HEK293T (cell line): ENCODE measurements at regions not wholly inside any gene's neighbourhood (a gene's known extent, or its start where the extent isn't known, plus 50 kb on each side); places are given as distances from the start of the nearest gene placed in this dataset.

ENCODE experiments used
- CTCF ChIA-PET: fragments of 350-600 bp; formaldehyde crosslinking; extraction: SDS; loops from one replicate; lab custom pipeline; 2021; ENCODE audit warnings: antibody characterized with exemption, inconsistent platforms; lab: Yijun Ruan, JAX
- POLR2A ChIA-PET: fragments of 350-600 bp; formaldehyde crosslinking; extraction: SDS; loops from one replicate; lab custom pipeline; 2020; ENCODE audit warnings: antibody characterized with exemption, inconsistent platforms; lab: Yijun Ruan, JAX
- DNase-seq: peaks from one replicate; pipeline ENCODE4 v3.0.0; 2012; ENCODE audit warnings: mixed read lengths; ENCODE audit errors: extremely low spot score
- ARNT ChIP-seq: fragments of 450-650 bp; IDR thresholded peaks from 2 replicates; pipeline ENCODE4 v1.6.1; 2017; ENCODE audit warnings: mild to moderate bottlenecking
- BHLHE40 ChIP-seq: fragments of 450-650 bp; IDR thresholded peaks from 2 replicates; pipeline ENCODE4 v1.6.1; 2016; ENCODE audit warnings: mild to moderate bottlenecking, moderate library complexity, borderline replicate concordance
- CTBP1 ChIP-seq: fragments of 450-650 bp; IDR thresholded peaks from 2 replicates; pipeline ENCODE4 v1.6.1; 2016; ENCODE audit warnings: borderline replicate concordance
- ELF4 ChIP-seq: fragments of 450-650 bp; IDR thresholded peaks from 2 replicates; pipeline ENCODE4 v1.6.1; 2017; ENCODE audit warnings: antibody characterized with exemption
- FOXA1 ChIP-seq: fragments of 450-650 bp; IDR thresholded peaks from 2 replicates; pipeline ENCODE4 v1.6.1; 2016; ENCODE audit warnings: mild to moderate bottlenecking
- FOXK2 ChIP-seq: fragments of 450-650 bp; IDR thresholded peaks from 2 replicates; pipeline ENCODE4 v1.6.1; 2016; ENCODE audit warnings: mild to moderate bottlenecking
- FOXM1 ChIP-seq: fragments of 450-650 bp; IDR thresholded peaks from 2 replicates; pipeline ENCODE4 v1.6.1; 2017; ENCODE audit warnings: mild to moderate bottlenecking, borderline replicate concordance
- HDGF ChIP-seq: fragments of 450-650 bp; IDR thresholded peaks from 2 replicates; pipeline ENCODE4 v1.6.1; 2017; ENCODE audit warnings: antibody characterized with exemption, borderline replicate concordance
- L3MBTL2 ChIP-seq: fragments of 450-650 bp; conservative IDR thresholded peaks from 2 replicates; pipeline ENCODE4 v1.6.1; 2016; ENCODE audit warnings: mild to moderate bottlenecking
- LEF1 ChIP-seq: fragments of 450-650 bp; IDR thresholded peaks from 2 replicates; pipeline ENCODE4 v1.6.1; 2017; ENCODE audit warnings: mild to moderate bottlenecking, borderline replicate concordance
- NFRKB ChIP-seq: fragments of 450-650 bp; IDR thresholded peaks from 2 replicates; pipeline ENCODE4 v1.6.1; 2016; ENCODE audit warnings: mild to moderate bottlenecking, moderate library complexity
- PKNOX1 ChIP-seq: fragments of 450-650 bp; IDR thresholded peaks from 2 replicates; pipeline ENCODE4 v1.6.1; 2016
- SP1 ChIP-seq: fragments of 450-650 bp; IDR thresholded peaks from 2 replicates; pipeline ENCODE4 v1.6.1; 2017
- SUZ12 ChIP-seq: fragments of 450-650 bp; IDR thresholded peaks from 2 replicates; pipeline ENCODE4 v1.6.1; 2016; ENCODE audit warnings: mild to moderate bottlenecking
- TARDBP ChIP-seq: fragments of 450-650 bp; IDR thresholded peaks from 2 replicates; pipeline ENCODE4 v1.6.1; 2016
- ZNF384 ChIP-seq: fragments of 450-650 bp; IDR thresholded peaks from 2 replicates; pipeline ENCODE4 v1.6.1; 2016

GRCh38 chr4:45668128-45668527 is 455.7 kb downstream of the GABRG1 start:
- no peak for DNase-seq
- ChIA-PET POLR2A (no interaction called here), CTCF (no interaction called here)
- TF ChIP-seq TARDBP (no peak), ZNF384 (no peak), PKNOX1 (no peak), ARNT (no peak), CTBP1 (no peak), FOXA1 (no peak)

- POLR2A ChIA-PET = no interaction called here
- TF ChIP-seq PKNOX1 (no peak), CTBP1 (no peak), TARDBP (no peak), L3MBTL2 (no peak), FOXK2 (no peak), ELF4 (no peak), SP1 (no peak), ZNF384 (no peak), ARNT (no peak), FOXA1 (no peak), NFRKB (no peak), HDGF (no peak), SUZ12 (no peak), BHLHE40 (no peak), LEF1 (no peak), FOXM1 (no peak)
- DNase-seq = no peak
- CTCF ChIA-PET = no interaction called here
Observed at GRCh38 chr4:45663628-45664081, 460.2 kb downstream of the GABRG1 start.

GRCh38 chr4:45663003-45663402 is 460.9 kb downstream of the GABRG1 start:
- POLR2A ChIA-PET = no interaction called here

GRCh38 chr4:45661893-45662292 is 462.0 kb downstream of the GABRG1 start:
- TF ChIP-seq FOXK2 = no peak
- no peak for TF ChIP-seq LEF1
- TF ChIP-seq BHLHE40 = no peak
- TF ChIP-seq FOXA1 = no peak
- no peak for TF ChIP-seq PKNOX1
- no peak for TF ChIP-seq L3MBTL2
- TF ChIP-seq TARDBP = no peak
- no peak for TF ChIP-seq CTBP1
- TF ChIP-seq ZNF384 = no peak
- TF ChIP-seq HDGF = no peak
- TF ChIP-seq SP1 = no peak
- TF ChIP-seq NFRKB = no peak
- TF ChIP-seq SUZ12 = no peak
- POLR2A ChIA-PET = no interaction called here
- no peak for DNase-seq
- CTCF ChIA-PET = no interaction called here

More at GRCh38 chr4:45663003-45663402, 460.9 kb downstream of the GABRG1 start:
- DNase-seq = no peak
- CTCF ChIA-PET = no interaction called here
- TF ChIP-seq ELF4 (no peak), ZNF384 (no peak)

- ChIA-PET POLR2A (no interaction called here), CTCF (no interaction called here)
- no peak for TF ChIP-seq ZNF384
- no peak for TF ChIP-seq FOXM1
- no peak for DNase-seq
Observed at GRCh38 chr4:45650545-45650944, 473.3 kb downstream of the GABRG1 start.

- ChIA-PET POLR2A (no interaction called here), CTCF (no interaction called here)
- no peak for DNase-seq
- TF ChIP-seq SP1 (no peak), NFRKB (no peak), FOXK2 (no peak), PKNOX1 (no peak), BHLHE40 (no peak), ARNT (no peak), TARDBP (no peak)
Observed at GRCh38 chr4:45648846-45649245, 475.0 kb downstream of the GABRG1 start.

GRCh38 chr4:45647823-45648222 is 476.0 kb downstream of the GABRG1 start:
- POLR2A ChIA-PET = no interaction called here
- CTCF ChIA-PET = no interaction called here

More at GRCh38 chr4:45647823-45648222, 476.0 kb downstream of the GABRG1 start:
- TF ChIP-seq NFRKB (no peak), PKNOX1 (no peak), L3MBTL2 (no peak)
- DNase-seq = no peak
